ENCODE measurements at regions not wholly inside any gene's neighbourhood (a gene's known extent, or its start where the extent isn't known, plus 50 kb on each side); places are given as distances from the start of the nearest gene placed in this dataset.

DNA sequence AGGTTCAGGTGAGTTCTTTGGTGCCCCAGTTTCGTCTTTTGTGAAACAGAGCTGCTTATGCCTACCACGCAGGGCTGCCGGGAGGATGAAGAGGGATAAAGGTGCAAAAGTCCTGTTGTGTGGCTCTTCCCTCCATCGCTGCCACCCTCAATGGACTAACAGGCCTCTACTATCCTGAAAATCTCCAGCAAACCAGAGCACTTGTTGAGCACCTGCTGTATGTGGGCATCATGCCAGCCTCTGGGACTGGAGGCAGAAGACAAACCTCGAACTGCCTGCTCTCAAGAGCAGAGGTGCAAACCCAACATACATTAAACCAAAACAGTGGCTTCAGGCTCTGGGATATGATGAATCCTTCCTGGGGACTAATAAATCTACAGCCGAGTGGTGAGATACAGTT, 174.1 kb downstream of the ACTL8 start:
- no peak for TF ChIP-seq JUND (IDR thresholded peaks at IDR 0.05)
- TF ChIP-seq CHD2 (IDR thresholded peaks at IDR 0.05; ENCODE audit: low read length, partially characterized antibody), result no peak
- no peak for TF ChIP-seq FOXJ3 (CRISPR knock-in tag; IDR thresholded peaks at IDR 0.05)
- no peak for TF ChIP-seq GATA2 (CRISPR knock-in tag; IDR thresholded peaks at IDR 0.05)
- TF ChIP-seq, protein P1, sequence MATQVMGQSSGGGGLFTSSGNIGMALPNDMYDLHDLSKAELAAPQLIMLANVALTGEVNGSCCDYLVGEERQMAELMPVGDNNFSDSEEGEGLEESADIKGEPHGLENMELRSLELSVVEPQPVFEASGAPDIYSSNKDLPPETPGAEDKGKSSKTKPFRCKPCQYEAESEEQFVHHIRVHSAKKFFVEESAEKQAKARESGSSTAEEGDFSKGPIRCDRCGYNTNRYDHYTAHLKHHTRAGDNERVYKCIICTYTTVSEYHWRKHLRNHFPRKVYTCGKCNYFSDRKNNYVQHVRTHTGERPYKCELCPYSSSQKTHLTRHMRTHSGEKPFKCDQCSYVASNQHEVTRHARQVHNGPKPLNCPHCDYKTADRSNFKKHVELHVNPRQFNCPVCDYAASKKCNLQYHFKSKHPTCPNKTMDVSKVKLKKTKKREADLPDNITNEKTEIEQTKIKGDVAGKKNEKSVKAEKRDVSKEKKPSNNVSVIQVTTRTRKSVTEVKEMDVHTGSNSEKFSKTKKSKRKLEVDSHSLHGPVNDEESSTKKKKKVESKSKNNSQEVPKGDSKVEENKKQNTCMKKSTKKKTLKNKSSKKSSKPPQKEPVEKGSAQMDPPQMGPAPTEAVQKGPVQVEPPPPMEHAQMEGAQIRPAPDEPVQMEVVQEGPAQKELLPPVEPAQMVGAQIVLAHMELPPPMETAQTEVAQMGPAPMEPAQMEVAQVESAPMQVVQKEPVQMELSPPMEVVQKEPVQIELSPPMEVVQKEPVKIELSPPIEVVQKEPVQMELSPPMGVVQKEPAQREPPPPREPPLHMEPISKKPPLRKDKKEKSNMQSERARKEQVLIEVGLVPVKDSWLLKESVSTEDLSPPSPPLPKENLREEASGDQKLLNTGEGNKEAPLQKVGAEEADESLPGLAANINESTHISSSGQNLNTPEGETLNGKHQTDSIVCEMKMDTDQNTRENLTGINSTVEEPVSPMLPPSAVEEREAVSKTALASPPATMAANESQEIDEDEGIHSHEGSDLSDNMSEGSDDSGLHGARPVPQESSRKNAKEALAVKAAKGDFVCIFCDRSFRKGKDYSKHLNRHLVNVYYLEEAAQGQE (IDR thresholded peaks at IDR 0.05; ENCODE audit: low read depth, low read length), result no peak
- TF ChIP-seq YY1 (IDR thresholded peaks at IDR 0.05; ENCODE audit: low read depth), result no peak
- TF ChIP-seq RXRA (IDR thresholded peaks at IDR 0.05; ENCODE audit: borderline replicate concordance, low read depth), result no peak
- no peak for TF ChIP-seq TEAD4 (IDR thresholded peaks at IDR 0.05; ENCODE audit: borderline replicate concordance, insufficient read depth)
- Histone ChIP-seq H2AFZ (ENCODE audit: low read depth) (no peak overlapping the region), H3K4me2 (no peak overlapping the region), H3K9me2 (no peaks in the 10 kb centered on the region), H3K79me2 (ENCODE audit: insufficient read depth) (no peaks in the 10 kb centered on the region), H3K9me3 (no peaks in the 10 kb centered on the region), H3K27ac (ENCODE audit: low read depth in 2 of 2, low read length in 1 of 2) (no peak overlapping the region), H4K20me1 (ENCODE audit: insufficient read depth) (no peaks in the 10 kb centered on the region), H3K4me1 (ENCODE audit: control insufficient read depth in 1 of 2, insufficient read depth in 2 of 2, low read depth in 1 of 2, low read length in 1 of 2) (peaks cover 0 to 30% of the 10 kb centered on the region in 2 experiments; a peak in 2 of 4 replicates), H3K9ac (no peak overlapping the region), H3K27me3 (ENCODE audit: insufficient read depth) (no peaks in the 10 kb centered on the region), H3F3A (replicated peaks; ENCODE audit: insufficient read depth) (no peaks in the 10 kb centered on the region), H3K4me3 (ENCODE audit: low read depth in 2 of 2, low read length in 1 of 2) (no peak overlapping the region), H3K36me3 (replicated peaks in 1 of 2; ENCODE audit: control insufficient read depth in 1 of 2, insufficient read depth in 2 of 2, low read length in 1 of 2) (no peaks in the 10 kb centered on the region)
- ChIA-PET POLR2A (no interaction called here), CTCF (interaction anchor here (1.0 to 8.2 kb wide), 4 partner anchors 9 to 652 kb away, joined by 4 to 131 read pairs (median 8); no protein-coding TSS in a partner anchor)
- 61% methylated on average over 6 of the region's 6 CpGs for WGBS (ENCODE audit: low lambda C conversion rate)
- DNase-seq, result no peak

- ChIA-PET CTCF (interaction anchor here (0.7 to 1.8 kb wide), 10 partner anchors 8 to 651 kb away, joined by 3 to 8 read pairs (median 4); no protein-coding TSS in a partner anchor), POLR2A (interaction anchor here (0.6 to 0.9 kb wide), 2 partner anchors 14 to 73 kb away, joined by 3 to 4 read pairs; no protein-coding TSS in a partner anchor)
- Histone ChIP-seq H3K4me3 (ENCODE audit: low read depth in 2 of 2, low read length in 1 of 2) (no peak overlapping the region), H2AFZ (ENCODE audit: low read depth) (no peak overlapping the region), H3K9ac (no peak overlapping the region), H3K4me2 (no peak overlapping the region), H3K9me3 (no peaks in the 10 kb centered on the region), H4K20me1 (ENCODE audit: insufficient read depth) (no peaks in the 10 kb centered on the region), H3F3A (replicated peaks; ENCODE audit: insufficient read depth) (no peaks in the 10 kb centered on the region), H3K36me3 (replicated peaks in 1 of 2; ENCODE audit: control insufficient read depth in 1 of 2, insufficient read depth in 2 of 2, low read length in 1 of 2) (no peaks in the 10 kb centered on the region), H3K27me3 (ENCODE audit: insufficient read depth) (no peaks in the 10 kb centered on the region), H3K27ac (ENCODE audit: low read depth in 2 of 2, low read length in 1 of 2) (no peak overlapping the region; a peak in 1 of 4 replicates), H3K4me1 (ENCODE audit: control insufficient read depth in 1 of 2, insufficient read depth in 2 of 2, low read depth in 1 of 2, low read length in 1 of 2) (peaks cover 0 to 35% of the 10 kb centered on the region in 2 experiments; a peak in 2 of 4 replicates), H3K79me2 (ENCODE audit: insufficient read depth) (no peaks in the 10 kb centered on the region), H3K9me2 (no peaks in the 10 kb centered on the region)
- TF ChIP-seq MAX (IDR thresholded peaks at IDR 0.05; ENCODE audit: low read depth) (no peak), NFIC (IDR thresholded peaks at IDR 0.05; ENCODE audit: borderline replicate concordance) (no peak), USF2 (IDR thresholded peaks at IDR 0.05; ENCODE audit: borderline replicate concordance, low read depth, low read length) (no peak), SIN3A (IDR thresholded peaks at IDR 0.05; ENCODE audit: borderline replicate concordance, low read depth, low read length) (no peak), MEF2A (IDR thresholded peaks at IDR 0.05; ENCODE audit: borderline replicate concordance, low read depth) (no peak), RXRA (IDR thresholded peaks at IDR 0.05; ENCODE audit: borderline replicate concordance, low read depth) (no peak), TAF1 (IDR thresholded peaks at IDR 0.05; ENCODE audit: borderline replicate concordance, low read depth, low read length) (no peak)
- WGBS (ENCODE audit: low lambda C conversion rate), result 19% methylated on average over 4 of the region's 4 CpGs
- DNase-seq, result no peak
Measured at GRCh38 chr1:17930635-17931034, 175.5 kb downstream of the ACTL8 start.
